Testis (tissue), 2 donors: ENCODE measurements at regions not wholly inside any gene's neighbourhood (a gene's known extent, or its start where the extent isn't known, plus 50 kb on each side); places are given as distances from the start of the nearest gene placed in this dataset.

Experiments used
- DNase-seq: peaks from one replicate; pipeline ENCODE4 v3.0.0-alpha.2; 2019
- H3K27ac ChIP-seq, 2 donors: fragments of 200-600 bp; sonication (generic); one replicate each; pipeline ENCODE4 v1.5.1; 2019
- H3K27me3 ChIP-seq: fragments of 200-600 bp; sonication (generic); one replicate; pipeline ENCODE4 v1.5.1; 2019
- H3K36me3 ChIP-seq: fragments of 200-600 bp; sonication (generic); one replicate; pipeline ENCODE4 v1.5.1; 2017; ENCODE audit warnings: low read depth; ENCODE audit errors: missing control alignments
- H3K4me1 ChIP-seq: fragments of 200-600 bp; sonication (generic); one replicate; pipeline ENCODE4 v1.5.1; 2019
- H3K4me3 ChIP-seq, 2 donors: fragments of 200-600 bp; sonication (generic); one replicate each; pipeline ENCODE4 v1.5.1; 2017 to 2019
- H3K9me3 ChIP-seq: fragments of 200-600 bp; sonication (generic); one replicate; pipeline ENCODE4 v1.5.1; 2017
- CTCF ChIP-seq, 3 experiments: fragments of 450-650 bp in 2 of 3; fragments of 200-600 bp in 1 of 3; sonication (generic) in 1 of 3; IDR thresholded peaks; one replicate each; pipeline ENCODE4 v1.5.1; 2016 to 2019; ENCODE audit warnings: antibody characterized with exemption in 3 of 3, mild to moderate bottlenecking in 2 of 3, moderate library complexity in 1 of 3
- POLR2A ChIP-seq: fragments of 450-650 bp; IDR thresholded peaks from one replicate; pipeline ENCODE4 v1.6.1; 2017; ENCODE audit warnings: antibody characterized with exemption, mild to moderate bottlenecking, moderate library complexity
- WGBS, 2 donors: methylation state at CpG; one replicate each; pipeline ENCODE4 v1.1.5; 2018; 5-methylcytosine and 5-hydroxymethylcytosine counted together
- intact Hi-C: fragments of 100-400 bp; cut with DNase I; formaldehyde crosslinking; loops from one replicate; pipeline ENCODE4 v1.15.1; 2023; ENCODE audit warnings: low total_unique reads

DNA sequence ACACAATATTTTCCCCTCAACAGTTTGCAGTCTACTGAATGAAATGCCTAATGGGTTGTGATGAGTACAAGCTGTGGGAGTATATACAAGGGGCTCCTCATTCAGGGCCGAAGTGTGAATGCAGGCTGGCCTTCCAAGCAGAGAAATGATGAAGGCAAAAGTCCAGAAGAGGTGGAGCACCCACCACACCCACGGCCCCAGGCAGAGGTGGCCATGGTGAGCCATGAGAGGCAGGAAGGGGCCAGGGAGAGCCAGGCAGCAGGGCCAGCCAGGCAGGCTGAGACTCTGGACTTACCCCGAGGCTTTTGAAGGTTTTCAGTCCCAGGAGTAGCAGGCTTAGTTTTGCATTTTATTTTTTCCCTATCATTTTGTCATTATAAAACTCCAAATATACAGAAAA lies 218.1 kb downstream of the AUH start:
- Histone ChIP-seq H3K27me3 (no peaks in the 10 kb centered on the region), H3K36me3 (no peaks in the 10 kb centered on the region), H3K27ac (no peak overlapping the region), H3K9me3 (no peaks in the 10 kb centered on the region), H3K4me1 (no peaks in the 10 kb centered on the region), H3K4me3 (no peak overlapping the region)
- no peak for TF ChIP-seq POLR2A
- TF ChIP-seq CTCF (IDR thresholded peaks at IDR 0.05), result no peak
- 77 to 86% methylated on average over 3 of the region's 3 CpGs for WGBS, 2 donors
- intact Hi-C loops, result no loop called here
- no peak for DNase-seq

DNA sequence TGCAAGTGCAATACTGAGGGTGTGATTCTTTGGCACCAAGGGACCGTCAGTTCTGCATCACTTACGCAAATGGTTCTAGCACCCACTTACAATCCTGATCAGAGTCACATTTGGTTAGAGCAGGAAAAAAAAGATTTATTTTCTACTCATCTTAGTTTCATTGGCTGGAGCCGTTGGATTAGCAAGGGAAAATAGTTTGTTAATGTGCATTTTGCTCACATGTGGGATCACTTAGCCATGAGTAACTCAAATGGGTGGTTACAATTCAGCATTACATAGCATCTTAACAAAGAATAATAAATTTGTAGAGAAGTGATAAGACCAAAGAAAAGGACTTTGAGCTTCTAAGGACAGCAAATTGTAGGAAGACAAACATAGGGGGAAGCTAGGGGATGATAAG lies 216.9 kb downstream of the AUH start:
- Histone ChIP-seq H3K27me3 (no peaks in the 10 kb centered on the region), H3K9me3 (no peaks in the 10 kb centered on the region), H3K27ac (no peak overlapping the region), H3K36me3 (no peaks in the 10 kb centered on the region), H3K4me3 (no peak overlapping the region), H3K4me1 (no peaks in the 10 kb centered on the region)
- WGBS, 2 donors, result 88 to 95% methylated on average over 3 of the region's 3 CpGs
- DNase-seq, result no peak
- intact Hi-C loops, result no loop called here
- TF ChIP-seq POLR2A, result no peak
- TF ChIP-seq CTCF (IDR thresholded peaks at IDR 0.05), result no peak

GRCh38 chr9:91145496-91145895 lies 216.2 kb downstream of the AUH start:
- H3K4me3 ChIP-seq, result no peak overlapping the region
- no peaks in the 10 kb centered on the region for H3K9me3 ChIP-seq
- H3K27ac ChIP-seq, result no peak overlapping the region
- 89 to 93% methylated on average over 4 of the region's 4 CpGs for WGBS, 2 donors
- intact Hi-C loops, result no loop called here
- DNase-seq, result no peak
- H3K27me3 ChIP-seq, result no peaks in the 10 kb centered on the region
- H3K36me3 ChIP-seq, result no peaks in the 10 kb centered on the region
- no peak for TF ChIP-seq POLR2A
- no peak for TF ChIP-seq CTCF (IDR thresholded peaks at IDR 0.05)
- no peaks in the 10 kb centered on the region for H3K4me1 ChIP-seq

- Histone ChIP-seq H3K9me3 (no peaks in the 10 kb centered on the region), H3K27ac (no peak overlapping the region), H3K27me3 (no peaks in the 10 kb centered on the region), H3K4me1 (peaks cover 1% of the 10 kb centered on the region), H3K36me3 (no peaks in the 10 kb centered on the region), H3K4me3 (no peak overlapping the region)
- TF ChIP-seq CTCF (IDR thresholded peaks at IDR 0.05) (no peak), POLR2A (no peak)
- no peak for DNase-seq
- intact Hi-C loops, result no loop called here
- WGBS, 2 donors, result 86 to 92% methylated on average over 10 of the region's 10 CpGs
These were observed 215.2 kb downstream of the AUH start for GRCh38 chr9:91146391-91147019.

GRCh38 chr9:91147079-91147708 lies 214.5 kb downstream of the AUH start:
- no peaks in the 10 kb centered on the region for H3K36me3 ChIP-seq
- no peaks in the 10 kb centered on the region for H3K27me3 ChIP-seq
- no peak overlapping the region for H3K4me3 ChIP-seq
- intact Hi-C loops, result no loop called here
- H3K4me1 ChIP-seq, result peaks cover 4% of the 10 kb centered on the region
- no peak for DNase-seq
- no peak for TF ChIP-seq POLR2A
- TF ChIP-seq CTCF (IDR thresholded peaks at IDR 0.05), result no peak
- no peak overlapping the region for H3K27ac ChIP-seq
- 86 to 96% methylated on average over 5 of the region's 5 CpGs for WGBS, 2 donors
- H3K9me3 ChIP-seq, result no peaks in the 10 kb centered on the region
